LNCaP clone FGC (cell line): ENCODE measurements at regions not wholly inside any gene's neighbourhood (a gene's known extent, or its start where the extent isn't known, plus 50 kb on each side); places are given as distances from the start of the nearest gene placed in this dataset.

Source experiments
- DNase-seq: peaks from one replicate; pipeline ENCODE4 v3.0.0-alpha.2; 2011; ENCODE audit warnings: low read depth
- H3K4me3 ChIP-seq: 2 replicates; pipeline ENCODE4 v1.5.1; 2011; ENCODE audit warnings: mild to moderate bottlenecking, low read depth, low read length, control low read depth
- TF ChIP-seq, protein P1 (sequence below): IDR thresholded peaks from 2 replicates; pipeline ENCODE4 v1.5.1; 2012; ENCODE audit warnings: mild to moderate bottlenecking; ENCODE audit not compliant: control insufficient read depth, insufficient read depth; ENCODE audit errors: extremely low read depth

DNA sequence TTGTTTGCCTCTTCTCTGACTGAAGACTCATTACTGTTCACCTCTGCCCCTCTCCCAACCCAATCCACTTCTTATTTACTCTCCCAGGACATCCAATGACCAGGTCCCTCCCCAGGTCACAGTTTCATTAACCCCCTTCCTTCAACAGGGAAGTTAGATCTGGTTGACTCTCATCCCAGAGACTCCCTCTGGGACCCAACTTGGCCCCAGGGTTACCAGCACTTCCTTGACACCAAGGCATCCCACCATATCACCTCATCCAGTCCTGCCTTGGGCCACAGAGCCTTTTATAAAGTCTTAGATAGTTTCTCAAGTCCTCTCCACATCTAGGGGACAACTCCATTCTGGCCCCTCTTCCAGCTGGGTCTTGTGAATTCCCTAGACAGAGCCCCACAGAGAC lies 470.6 kb upstream of the TSHZ3 start:
- no peak for DNase-seq
- TF ChIP-seq, protein P1, sequence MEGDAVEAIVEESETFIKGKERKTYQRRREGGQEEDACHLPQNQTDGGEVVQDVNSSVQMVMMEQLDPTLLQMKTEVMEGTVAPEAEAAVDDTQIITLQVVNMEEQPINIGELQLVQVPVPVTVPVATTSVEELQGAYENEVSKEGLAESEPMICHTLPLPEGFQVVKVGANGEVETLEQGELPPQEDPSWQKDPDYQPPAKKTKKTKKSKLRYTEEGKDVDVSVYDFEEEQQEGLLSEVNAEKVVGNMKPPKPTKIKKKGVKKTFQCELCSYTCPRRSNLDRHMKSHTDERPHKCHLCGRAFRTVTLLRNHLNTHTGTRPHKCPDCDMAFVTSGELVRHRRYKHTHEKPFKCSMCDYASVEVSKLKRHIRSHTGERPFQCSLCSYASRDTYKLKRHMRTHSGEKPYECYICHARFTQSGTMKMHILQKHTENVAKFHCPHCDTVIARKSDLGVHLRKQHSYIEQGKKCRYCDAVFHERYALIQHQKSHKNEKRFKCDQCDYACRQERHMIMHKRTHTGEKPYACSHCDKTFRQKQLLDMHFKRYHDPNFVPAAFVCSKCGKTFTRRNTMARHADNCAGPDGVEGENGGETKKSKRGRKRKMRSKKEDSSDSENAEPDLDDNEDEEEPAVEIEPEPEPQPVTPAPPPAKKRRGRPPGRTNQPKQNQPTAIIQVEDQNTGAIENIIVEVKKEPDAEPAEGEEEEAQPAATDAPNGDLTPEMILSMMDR = no peak
- no peak overlapping the region for H3K4me3 ChIP-seq

DNA sequence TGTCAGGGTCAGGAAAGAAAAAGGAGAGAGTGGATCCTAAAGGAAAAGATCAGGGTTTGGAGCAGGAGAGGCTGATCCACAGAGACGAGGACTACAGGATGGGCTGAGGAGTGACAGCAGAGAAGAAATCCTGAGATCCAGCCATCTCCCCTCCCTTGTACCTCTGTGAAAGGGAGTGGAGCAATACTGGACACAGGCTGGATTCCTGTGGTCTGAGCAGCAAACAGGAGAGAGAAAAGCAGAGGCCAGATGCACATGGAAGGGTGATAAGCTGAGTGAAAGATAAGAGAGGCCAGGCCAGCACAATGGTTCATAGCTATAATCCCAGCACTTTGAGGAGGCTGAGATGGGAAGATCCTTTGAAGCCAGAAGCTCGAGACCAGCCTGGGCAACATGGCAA lies 472.1 kb upstream of the TSHZ3 start:
- TF ChIP-seq, protein P1 = no peak
- no peak for DNase-seq
- H3K4me3 ChIP-seq = no peak overlapping the region

DNA sequence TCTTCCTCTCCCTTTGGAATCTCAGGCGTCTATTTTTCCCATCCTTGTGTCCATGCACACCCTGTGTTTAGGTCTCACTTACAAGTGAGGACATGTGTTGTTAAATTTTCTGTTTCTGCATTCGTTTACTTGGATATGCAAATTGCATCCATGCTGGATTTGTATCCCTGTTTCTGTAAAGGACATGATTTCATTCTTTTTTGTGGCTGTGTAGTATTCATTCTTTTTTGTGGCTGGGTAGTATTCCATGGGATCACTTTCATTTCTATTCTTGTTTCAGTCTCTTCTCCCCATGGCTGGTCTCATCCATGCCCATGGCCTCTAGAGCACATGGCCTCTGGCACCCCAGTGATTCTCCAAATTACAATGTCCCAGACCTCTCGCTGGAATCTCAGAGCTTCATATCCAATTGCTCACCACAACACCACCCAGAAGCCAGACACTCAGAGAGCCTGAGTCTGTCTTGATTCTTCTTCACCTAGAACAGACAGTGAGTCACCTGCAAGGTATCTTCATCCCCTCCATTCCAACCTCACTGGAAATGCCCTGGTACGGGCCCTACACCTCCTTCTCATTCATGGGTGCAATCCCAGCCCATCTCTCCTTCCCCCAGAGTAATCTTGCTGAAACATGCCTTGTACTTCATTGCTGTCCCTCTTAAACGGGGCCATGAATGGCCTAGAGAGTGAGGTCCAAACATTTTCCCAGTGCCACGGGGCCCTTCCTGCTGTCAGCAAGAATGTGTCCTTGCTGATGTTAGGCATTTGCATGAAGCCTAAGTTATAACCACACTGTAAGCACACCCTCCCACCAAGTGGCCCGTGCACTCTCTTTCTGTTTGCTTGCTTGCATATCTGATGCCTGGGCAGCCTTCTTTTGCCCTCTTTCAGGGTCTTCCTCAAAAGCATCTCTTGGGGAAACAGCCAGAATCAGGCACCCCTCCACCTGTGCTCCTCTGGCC lies 476.2 kb upstream of the TSHZ3 start:
- TF ChIP-seq, protein P1 = no peak
- H3K4me3 ChIP-seq = no peak overlapping the region
- DNase-seq = no peak

DNA sequence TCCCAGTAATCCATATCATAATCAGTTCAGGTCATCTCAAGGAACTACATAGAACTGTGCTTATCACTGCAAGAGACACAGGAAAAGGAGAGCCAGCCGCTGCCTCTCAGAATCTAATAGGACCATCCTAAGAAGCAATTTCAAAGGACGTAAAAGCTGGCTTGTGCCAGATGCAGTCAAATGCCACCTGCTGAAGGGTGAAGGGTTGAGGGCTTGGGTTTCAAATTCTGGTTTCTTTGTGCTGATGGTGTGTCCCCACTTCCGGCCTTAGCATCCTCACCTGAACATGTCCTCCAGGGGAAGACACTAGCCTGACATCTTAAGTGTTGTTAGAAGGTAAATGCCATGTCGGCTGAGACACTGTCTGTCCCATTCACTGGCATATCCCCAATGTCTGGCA lies 477.1 kb upstream of the TSHZ3 start:
- H3K4me3 ChIP-seq = no peak overlapping the region
- TF ChIP-seq, protein P1 = no peak
- no peak for DNase-seq

DNA sequence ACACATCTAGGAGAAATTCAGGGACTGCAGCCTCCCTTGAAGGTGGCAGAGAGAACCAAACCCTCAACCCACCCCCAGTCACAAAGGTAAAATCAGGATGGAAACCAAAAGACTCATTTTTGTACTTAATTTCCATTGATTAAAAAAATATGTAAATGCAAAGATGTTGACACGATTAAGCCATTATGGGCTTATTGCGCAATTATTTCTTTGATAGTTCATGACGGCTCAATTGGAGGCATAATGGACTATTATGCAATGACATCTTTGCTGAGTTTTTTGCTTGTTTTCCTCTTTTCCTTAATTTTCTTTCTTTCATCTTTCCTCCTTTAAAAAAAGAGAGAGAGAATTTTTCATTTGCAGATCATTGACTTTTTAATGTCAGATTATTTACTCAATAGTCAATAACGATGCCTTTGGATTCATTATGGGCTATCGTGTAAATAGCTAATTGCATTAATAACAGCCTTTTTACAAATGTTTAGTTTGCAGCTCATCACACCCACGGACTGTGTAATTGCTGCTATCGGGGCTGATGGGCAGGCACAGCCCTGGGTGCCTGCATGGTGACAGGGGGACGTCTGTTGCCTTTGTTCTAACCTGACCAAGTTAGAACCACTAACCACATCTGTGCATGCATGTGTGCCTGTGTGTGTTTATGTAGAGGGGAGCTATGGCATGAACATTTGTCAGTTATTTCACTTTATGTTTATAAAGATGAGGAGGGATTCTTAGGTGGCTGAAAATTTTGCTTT lies 482.4 kb upstream of the TSHZ3 start:
- DNase-seq = no peak
- H3K4me3 ChIP-seq = no peak overlapping the region
- TF ChIP-seq, protein P1 = no peak

DNA sequence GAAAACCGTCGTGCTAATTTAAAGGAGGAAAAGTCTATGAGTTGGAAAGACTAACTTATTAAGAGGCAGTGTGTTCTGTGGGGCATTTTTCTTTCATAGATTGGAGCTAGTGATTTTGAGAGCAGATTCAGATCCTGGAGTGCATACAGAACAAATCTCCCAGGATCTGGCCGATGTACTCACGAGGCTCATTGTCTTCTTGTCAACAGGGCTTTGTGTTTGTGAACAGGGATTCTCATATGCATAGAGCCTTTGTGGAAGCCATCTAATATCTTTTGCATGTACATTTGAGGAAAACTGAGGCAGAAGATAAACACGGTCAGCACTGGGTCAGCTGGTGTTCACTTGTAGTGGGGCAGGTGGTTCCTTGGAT lies 482.9 kb upstream of the TSHZ3 start:
- DNase-seq = no peak
- TF ChIP-seq, protein P1 = no peak
- no peak overlapping the region for H3K4me3 ChIP-seq
